ENCODE measurements at regions not wholly inside any gene's neighbourhood (a gene's known extent, or its start where the extent isn't known, plus 50 kb on each side); places are given as distances from the start of the nearest gene placed in this dataset.

- no peak for TF ChIP-seq TAF1 (IDR thresholded peaks at IDR 0.05; ENCODE audit: borderline replicate concordance, insufficient read depth, low read length)
- no peak for TF ChIP-seq REST (IDR thresholded peaks at IDR 0.05; ENCODE audit: insufficient read depth in 1 of 2, low read depth in 2 of 2, low read length in 2 of 2)
- TF ChIP-seq FOXP2 (optimal IDR thresholded peaks at IDR 0.05; ENCODE audit: borderline replicate concordance, extremely low read depth, extremely low read length, insufficient read depth), result no peak
Observed at GRCh38 chr2:207233731-207234130, 68.0 kb upstream of the KLF7 start.

DNA sequence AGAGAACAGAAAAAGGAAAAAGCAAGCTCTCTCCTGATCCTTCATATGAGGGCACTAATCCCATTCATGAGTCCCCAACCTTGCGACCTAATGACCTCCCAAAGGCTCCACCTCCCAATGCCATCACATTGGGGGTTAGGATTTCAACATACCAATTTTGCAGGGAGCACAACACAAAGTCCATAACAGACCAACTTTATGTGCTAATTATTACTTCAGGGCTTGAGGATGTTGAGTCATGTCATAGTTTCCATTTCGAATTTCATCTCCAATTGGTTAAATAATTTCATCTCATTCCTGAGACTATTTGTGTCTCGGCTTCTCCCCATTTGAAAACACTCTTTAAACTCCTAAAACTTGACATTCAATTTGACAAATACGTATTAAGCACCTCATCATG lies 69.9 kb upstream of the KLF7 start:
- TF ChIP-seq TAF1 (IDR thresholded peaks at IDR 0.05; ENCODE audit: borderline replicate concordance, insufficient read depth, low read length) (no peak), FOXP2 (optimal IDR thresholded peaks at IDR 0.05; ENCODE audit: borderline replicate concordance, extremely low read depth, extremely low read length, insufficient read depth) (no peak), SIN3A (IDR thresholded peaks at IDR 0.05; ENCODE audit: borderline replicate concordance, insufficient read depth, low read length) (no peak), REST (IDR thresholded peaks at IDR 0.05; ENCODE audit: insufficient read depth in 1 of 2, low read depth in 2 of 2, low read length in 2 of 2) (no peak), POLR2AphosphoS5 (IDR thresholded peaks at IDR 0.05; ENCODE audit: low read depth, low read length) (no peak)

DNA sequence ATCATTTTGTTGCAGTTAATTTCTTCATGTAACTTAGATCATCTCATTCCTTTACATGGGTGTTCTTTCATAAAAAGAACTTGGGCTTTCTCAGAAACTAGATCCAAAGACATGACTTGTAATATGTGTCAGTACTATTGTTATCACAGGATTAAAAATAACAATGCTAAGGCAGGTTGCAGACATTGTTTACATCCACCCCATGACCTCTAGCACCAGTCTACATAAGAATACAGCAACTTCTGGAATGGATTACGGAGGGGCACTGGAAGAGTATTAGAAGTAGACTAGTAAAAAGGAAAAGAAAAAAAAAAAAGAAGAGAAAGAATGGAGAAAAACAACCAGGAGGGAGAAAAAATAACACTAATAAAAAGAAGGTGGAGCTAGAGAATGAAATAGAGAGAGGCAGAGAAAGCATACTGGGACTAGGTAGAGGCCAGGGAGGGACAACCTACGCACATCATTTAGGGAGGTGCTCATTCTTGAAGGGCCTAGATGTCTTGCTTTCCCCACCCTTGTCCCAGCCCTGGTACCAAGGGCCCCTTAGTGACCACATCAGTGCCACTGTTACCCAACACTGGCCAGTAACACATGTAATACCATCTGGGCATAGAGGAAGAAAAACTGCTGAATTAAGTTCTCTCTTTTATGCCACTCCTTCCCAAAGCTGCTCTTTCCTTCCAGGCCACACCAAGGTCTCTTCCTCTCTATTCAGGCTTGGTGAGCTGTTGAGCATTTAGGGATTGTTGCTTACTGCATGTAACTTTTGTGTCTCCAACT lies 70.6 kb upstream of the KLF7 start:
- TF ChIP-seq REST (IDR thresholded peaks at IDR 0.05; ENCODE audit: insufficient read depth in 1 of 2, low read depth in 2 of 2, low read length in 2 of 2) (no peak), POLR2AphosphoS5 (IDR thresholded peaks at IDR 0.05; ENCODE audit: low read depth, low read length) (no peak), SIN3A (IDR thresholded peaks at IDR 0.05; ENCODE audit: borderline replicate concordance, insufficient read depth, low read length) (no peak)

GRCh38 chr2:207238831-207239701 lies 73.3 kb upstream of the KLF7 start:
- TF ChIP-seq SIN3A (IDR thresholded peaks at IDR 0.05; ENCODE audit: borderline replicate concordance, insufficient read depth, low read length) (no peak), TAF1 (IDR thresholded peaks at IDR 0.05; ENCODE audit: borderline replicate concordance, insufficient read depth, low read length) (no peak), FOXP2 (optimal IDR thresholded peaks at IDR 0.05; ENCODE audit: borderline replicate concordance, extremely low read depth, extremely low read length, insufficient read depth) (no peak), POLR2AphosphoS5 (IDR thresholded peaks at IDR 0.05; ENCODE audit: low read depth, low read length) (no peak), REST (IDR thresholded peaks at IDR 0.05; ENCODE audit: insufficient read depth in 1 of 2, low read depth in 2 of 2, low read length in 2 of 2) (no peak)
